ENCODE measurements at regions not wholly inside any gene's neighbourhood (a gene's known extent, or its start where the extent isn't known, plus 50 kb on each side); places are given as distances from the start of the nearest gene placed in this dataset.
"Not testable (repeated sequence)": the region's sequence is repeated elsewhere in the genome, so short reads cannot be mapped to it uniquely, and the experiment has no call there.

- no peaks in the 10 kb centered on the region for H3K9me3 ChIP-seq (replicated peaks)
- DNase-seq (ENCODE audit: low read depth in 1 of 2, low spot score in 2 of 2), result no peak
Observed at GRCh38 chr13:22897571-22898314, 283.0 kb upstream of the SGCG start.

GRCh38 chr13:22900416-22900951 is 280.3 kb upstream of the SGCG start:
- H3K27me3 ChIP-seq (replicated peaks); H3K27ac ChIP-seq; DNase-seq (ENCODE audit: low read depth in 1 of 2, low spot score in 2 of 2); H3K36me3 ChIP-seq; H3K4me3 ChIP-seq; H3K4me1 ChIP-seq (replicated peaks); H3K9me3 ChIP-seq (replicated peaks): not testable (repeated sequence)

More at GRCh38 chr13:22897571-22898314, 283.0 kb upstream of the SGCG start:
- Histone ChIP-seq H3K4me1 (replicated peaks) (no peaks in the 10 kb centered on the region), H3K27me3 (replicated peaks) (no peaks in the 10 kb centered on the region), H3K4me3 (no peak overlapping the region), H3K27ac (no peak overlapping the region), H3K36me3 (no peaks in the 10 kb centered on the region)

- Histone ChIP-seq H3K27me3 (replicated peaks) (no peaks in the 10 kb centered on the region), H3K27ac (no peak overlapping the region), H3K4me3 (no peak overlapping the region), H3K9me3 (replicated peaks) (no peaks in the 10 kb centered on the region), H3K36me3 (no peaks in the 10 kb centered on the region), H3K4me1 (replicated peaks) (no peaks in the 10 kb centered on the region)
- no peak for DNase-seq (ENCODE audit: low read depth in 1 of 2, low spot score in 2 of 2)
Observed at GRCh38 chr13:22903301-22903700, 277.5 kb upstream of the SGCG start.

GRCh38 chr13:22903925-22904324 is 276.9 kb upstream of the SGCG start:
- H3K27me3 ChIP-seq (replicated peaks), result no peaks in the 10 kb centered on the region
- no peak overlapping the region for H3K27ac ChIP-seq
- H3K36me3 ChIP-seq, result no peaks in the 10 kb centered on the region
- H3K4me3 ChIP-seq, result no peak overlapping the region
- H3K9me3 ChIP-seq (replicated peaks), result no peaks in the 10 kb centered on the region
- no peak for DNase-seq (ENCODE audit: low read depth in 1 of 2, low spot score in 2 of 2)
- H3K4me1 ChIP-seq (replicated peaks), result no peaks in the 10 kb centered on the region

GRCh38 chr13:22915442-22916082 is 265.2 kb upstream of the SGCG start:
- Histone ChIP-seq H3K27me3 (replicated peaks) (no peaks in the 10 kb centered on the region), H3K9me3 (replicated peaks) (no peaks in the 10 kb centered on the region), H3K27ac (no peak overlapping the region), H3K4me1 (replicated peaks) (no peaks in the 10 kb centered on the region), H3K36me3 (no peaks in the 10 kb centered on the region), H3K4me3 (peak overlapping the region; percentile 30)
- peak in 1 of 2 experiments; percentile 1 for DNase-seq (ENCODE audit: low read depth in 1 of 2, low spot score in 2 of 2)

- not testable (repeated sequence) for DNase-seq (ENCODE audit: low read depth in 1 of 2, low spot score in 2 of 2); H3K27ac ChIP-seq; H3K4me1 ChIP-seq (replicated peaks); H3K36me3 ChIP-seq; H3K4me3 ChIP-seq; H3K27me3 ChIP-seq (replicated peaks); H3K9me3 ChIP-seq (replicated peaks)
Observed at GRCh38 chr13:22916276-22916675, 264.5 kb upstream of the SGCG start.

GRCh38 chr13:22925881-22926747 is 254.7 kb upstream of the SGCG start:
- Histone ChIP-seq H3K36me3 (no peaks in the 10 kb centered on the region), H3K27me3 (replicated peaks) (no peaks in the 10 kb centered on the region), H3K4me3 (no peak overlapping the region), H3K27ac (no peak overlapping the region), H3K9me3 (replicated peaks) (no peaks in the 10 kb centered on the region), H3K4me1 (replicated peaks) (no peaks in the 10 kb centered on the region)
- DNase-seq (ENCODE audit: low read depth in 1 of 2, low spot score in 2 of 2), result no peak

- no peak for DNase-seq (ENCODE audit: low read depth in 1 of 2, low spot score in 2 of 2)
- Histone ChIP-seq H3K9me3 (replicated peaks) (no peaks in the 10 kb centered on the region), H3K4me1 (replicated peaks) (no peaks in the 10 kb centered on the region), H3K4me3 (no peak overlapping the region), H3K27me3 (replicated peaks) (no peaks in the 10 kb centered on the region), H3K27ac (no peak overlapping the region), H3K36me3 (no peaks in the 10 kb centered on the region)
Observed at GRCh38 chr13:22926748-22927400, 253.9 kb upstream of the SGCG start.

- not testable (repeated sequence) for H3K4me1 ChIP-seq (replicated peaks); H3K27me3 ChIP-seq (replicated peaks); H3K27ac ChIP-seq; H3K4me3 ChIP-seq; H3K36me3 ChIP-seq; H3K9me3 ChIP-seq (replicated peaks); DNase-seq (ENCODE audit: low read depth in 1 of 2, low spot score in 2 of 2)
Observed at GRCh38 chr13:22927845-22928244, 252.9 kb upstream of the SGCG start.

GRCh38 chr13:22929381-22930126 is 251.2 kb upstream of the SGCG start:
- Histone ChIP-seq H3K4me1 (replicated peaks) (no peaks in the 10 kb centered on the region), H3K36me3 (no peaks in the 10 kb centered on the region), H3K27me3 (replicated peaks) (no peaks in the 10 kb centered on the region), H3K4me3 (no peak overlapping the region), H3K9me3 (replicated peaks) (no peaks in the 10 kb centered on the region), H3K27ac (no peak overlapping the region)
- no peak for DNase-seq (ENCODE audit: low read depth in 1 of 2, low spot score in 2 of 2)

GRCh38 chr13:22931576-22931975 is 249.2 kb upstream of the SGCG start:
- Histone ChIP-seq H3K27me3 (replicated peaks) (no peaks in the 10 kb centered on the region), H3K9me3 (replicated peaks) (no peaks in the 10 kb centered on the region), H3K27ac (no peak overlapping the region), H3K4me3 (no peak overlapping the region), H3K36me3 (no peaks in the 10 kb centered on the region), H3K4me1 (replicated peaks) (no peaks in the 10 kb centered on the region)
- DNase-seq (ENCODE audit: low read depth in 1 of 2, low spot score in 2 of 2), result no peak

GRCh38 chr13:22932632-22933412 is 248.0 kb upstream of the SGCG start:
- not testable (repeated sequence) for H3K36me3 ChIP-seq; H3K4me1 ChIP-seq (replicated peaks)

More at GRCh38 chr13:22932632-22933412, 248.0 kb upstream of the SGCG start:
- H3K27me3 ChIP-seq (replicated peaks); H3K27ac ChIP-seq; H3K4me3 ChIP-seq; H3K9me3 ChIP-seq (replicated peaks); DNase-seq (ENCODE audit: low read depth in 1 of 2, low spot score in 2 of 2): not testable (repeated sequence)
